ENCODE measurements at regions not wholly inside any gene's neighbourhood (a gene's known extent, or its start where the extent isn't known, plus 50 kb on each side); places are given as distances from the start of the nearest gene placed in this dataset.

DNA sequence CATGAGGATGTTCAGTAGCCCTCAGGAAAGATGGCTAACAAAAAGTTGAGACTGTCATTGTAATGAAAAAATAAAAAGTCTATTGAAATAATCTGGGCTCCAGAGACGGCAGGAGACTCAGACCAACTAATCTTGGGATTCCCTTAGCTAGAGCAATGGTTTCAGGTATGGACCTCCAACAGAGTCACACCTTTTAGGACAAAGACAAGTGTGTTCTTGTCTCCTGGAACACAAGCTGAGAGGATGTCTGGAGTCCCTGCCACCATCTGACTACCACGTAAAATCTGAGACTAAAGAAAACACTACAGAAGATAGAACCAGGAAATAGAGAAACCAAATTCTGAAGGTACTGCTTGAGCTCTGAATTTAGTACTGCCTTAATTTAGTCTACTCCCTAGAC lies 103.3 kb upstream of the RBBP8 start:
- in situ Hi-C loops (cut with HindIII; ENCODE audit: low pct_unique_long_range_greater_than_20kb, low sequenced_read_pairs): no loop called here
- TF ChIP-seq JUND (IDR thresholded peaks at IDR 0.05; ENCODE audit: low read depth): no peak
- no peak for DNase-seq (ENCODE audit: low read depth in 1 of 2, low spot score in 1 of 2)

DNA sequence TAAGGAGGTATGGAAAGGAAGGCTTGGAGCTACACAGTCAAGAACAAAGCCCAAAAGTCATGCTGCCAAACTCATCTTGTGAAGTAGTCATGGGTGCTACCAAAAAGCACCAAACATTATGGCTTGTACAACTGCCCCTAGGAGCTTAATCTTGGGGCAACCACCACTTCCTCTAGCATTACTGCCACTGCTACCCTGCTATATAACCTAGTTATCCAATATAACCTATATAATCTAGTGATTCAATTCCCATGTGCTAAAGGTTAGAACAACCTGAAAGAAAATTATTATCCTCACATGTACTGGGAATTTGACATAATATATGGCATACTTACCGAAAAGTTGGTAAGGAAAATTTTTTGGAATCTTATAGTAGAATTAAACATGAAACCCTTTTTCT lies 102.6 kb upstream of the RBBP8 start:
- TF ChIP-seq JUND (IDR thresholded peaks at IDR 0.05; ENCODE audit: low read depth): no peak
- in situ Hi-C loops (cut with HindIII; ENCODE audit: low pct_unique_long_range_greater_than_20kb, low sequenced_read_pairs): no loop called here
- no peak for DNase-seq (ENCODE audit: low read depth in 1 of 2, low spot score in 1 of 2)

- in situ Hi-C loops (cut with HindIII; ENCODE audit: low pct_unique_long_range_greater_than_20kb, low sequenced_read_pairs): no loop called here
- no peak for TF ChIP-seq JUND (IDR thresholded peaks at IDR 0.05; ENCODE audit: low read depth)
- peak in 1 of 2 experiments; percentile 27 for DNase-seq (ENCODE audit: low read depth in 1 of 2, low spot score in 1 of 2)
Observed at GRCh38 chr18:22831441-22831904, 101.7 kb upstream of the RBBP8 start.

- in situ Hi-C loops (cut with HindIII; ENCODE audit: low pct_unique_long_range_greater_than_20kb, low sequenced_read_pairs): no loop called here
Observed at GRCh38 chr18:22836932-22837331, 96.2 kb upstream of the RBBP8 start.

DNA sequence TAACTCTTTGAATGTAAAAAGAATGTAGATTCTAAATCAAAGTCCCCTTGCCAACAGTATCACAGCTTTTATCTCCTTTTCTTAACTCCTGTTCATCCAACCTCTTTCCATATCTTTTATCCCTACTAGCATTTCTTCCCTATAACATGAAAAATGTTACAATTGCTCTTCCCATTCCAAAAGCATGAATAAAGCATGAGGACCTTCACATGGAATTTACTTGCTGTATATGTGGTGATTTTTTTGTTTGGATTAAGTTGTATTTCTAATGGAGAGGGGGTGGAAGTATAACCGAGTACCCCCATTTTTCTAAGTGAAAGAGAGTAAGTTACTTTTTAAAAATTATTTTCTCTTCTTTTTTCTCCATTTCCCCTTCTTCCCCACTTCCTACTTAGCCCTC lies 94.9 kb upstream of the RBBP8 start:
- TF ChIP-seq JUND (IDR thresholded peaks at IDR 0.05; ENCODE audit: low read depth): no peak
- in situ Hi-C loops (cut with HindIII; ENCODE audit: low pct_unique_long_range_greater_than_20kb, low sequenced_read_pairs): no loop called here
- no peak for DNase-seq (ENCODE audit: low read depth in 1 of 2, low spot score in 1 of 2)

More at GRCh38 chr18:22836932-22837331, 96.2 kb upstream of the RBBP8 start:
- DNase-seq (ENCODE audit: low read depth in 1 of 2, low spot score in 1 of 2): no peak
- no peak for TF ChIP-seq JUND (IDR thresholded peaks at IDR 0.05; ENCODE audit: low read depth)

- TF ChIP-seq JUND (IDR thresholded peaks at IDR 0.05; ENCODE audit: low read depth): no peak
- in situ Hi-C loops (cut with HindIII; ENCODE audit: low pct_unique_long_range_greater_than_20kb, low sequenced_read_pairs): no loop called here
- DNase-seq (ENCODE audit: low read depth in 1 of 2, low spot score in 1 of 2): no peak
Observed at GRCh38 chr18:22838639-22839277, 94.4 kb upstream of the RBBP8 start.

DNA sequence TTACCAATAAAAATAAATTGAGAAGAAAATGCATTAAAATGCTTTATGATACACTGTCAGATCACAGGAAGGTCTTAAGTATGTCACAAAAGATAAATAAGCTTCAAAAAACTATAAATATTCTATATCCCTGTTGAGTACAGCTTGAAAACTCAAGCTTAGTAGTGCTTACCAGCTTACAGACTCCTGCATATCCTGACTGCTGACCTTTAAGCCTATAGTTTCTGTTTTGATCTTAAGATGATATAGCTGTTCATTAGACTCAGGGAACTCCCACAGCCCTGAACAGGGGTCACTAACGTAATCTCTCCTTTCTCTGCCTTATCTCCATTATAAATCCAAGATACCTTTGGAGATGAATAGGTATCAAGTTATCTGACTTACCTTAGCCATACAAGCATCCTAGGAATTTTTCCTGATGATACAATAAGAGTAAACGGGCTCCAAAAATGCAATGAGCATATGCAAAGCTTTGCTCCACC lies 93.7 kb upstream of the RBBP8 start:
- TF ChIP-seq JUND (IDR thresholded peaks at IDR 0.05; ENCODE audit: low read depth): no peak
- in situ Hi-C loops (cut with HindIII; ENCODE audit: low pct_unique_long_range_greater_than_20kb, low sequenced_read_pairs): no loop called here
- DNase-seq (ENCODE audit: low read depth in 1 of 2, low spot score in 1 of 2): no peak

GRCh38 chr18:22840606-22841144 lies 92.5 kb upstream of the RBBP8 start:
- in situ Hi-C loops (cut with HindIII; ENCODE audit: low pct_unique_long_range_greater_than_20kb, low sequenced_read_pairs): no loop called here
- DNase-seq (ENCODE audit: low read depth in 1 of 2, low spot score in 1 of 2): no peak
- TF ChIP-seq JUND (IDR thresholded peaks at IDR 0.05; ENCODE audit: low read depth): no peak

DNA sequence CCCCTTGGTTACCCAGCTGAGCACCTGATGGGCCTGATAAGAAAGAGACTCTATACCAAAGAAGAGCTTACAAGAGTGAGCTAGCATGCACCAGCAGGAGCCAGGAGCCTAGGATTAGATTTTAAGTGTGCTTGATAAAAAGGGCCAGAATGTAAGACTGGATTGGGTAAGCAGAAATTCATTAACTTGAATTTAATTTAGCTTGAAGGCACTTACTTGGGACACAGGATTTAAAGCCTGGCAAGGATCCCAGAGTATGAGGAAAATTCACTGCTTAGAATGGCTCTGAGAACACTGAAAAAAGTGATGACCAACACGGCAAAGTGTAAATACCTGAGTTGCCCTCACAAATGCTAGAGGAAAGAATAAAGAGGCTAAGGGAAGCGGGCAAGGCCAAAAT lies 91.3 kb upstream of the RBBP8 start:
- in situ Hi-C loops (cut with HindIII; ENCODE audit: low pct_unique_long_range_greater_than_20kb, low sequenced_read_pairs): no loop called here
- peak in 1 of 2 experiments; percentile 43 for DNase-seq (ENCODE audit: low read depth in 1 of 2, low spot score in 1 of 2)

DNA sequence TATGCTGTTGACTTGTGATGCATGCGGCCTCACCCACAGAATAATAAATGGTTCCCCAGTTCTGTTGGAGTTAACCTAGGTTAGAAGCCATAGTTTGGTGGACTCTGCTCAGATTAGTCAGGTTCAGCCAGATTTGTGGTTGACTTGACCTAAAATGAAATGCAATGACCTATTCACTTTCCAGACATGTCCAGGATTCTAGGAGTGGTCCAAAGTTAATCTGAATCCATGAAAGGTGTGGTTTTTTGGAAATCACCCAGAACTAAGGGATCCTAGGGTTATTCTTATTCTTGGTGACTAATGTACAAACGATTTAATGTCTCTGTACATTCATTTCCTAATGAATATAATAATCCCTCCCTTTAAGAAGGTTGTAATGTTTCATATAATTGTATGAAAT lies 88.9 kb upstream of the RBBP8 start:
- no peak for TF ChIP-seq JUND (IDR thresholded peaks at IDR 0.05; ENCODE audit: low read depth)
- in situ Hi-C loops (cut with HindIII; ENCODE audit: low pct_unique_long_range_greater_than_20kb, low sequenced_read_pairs): no loop called here
- no peak for DNase-seq (ENCODE audit: low read depth in 1 of 2, low spot score in 1 of 2)

More for the DNA sequence above, 91.3 kb upstream of the RBBP8 start:
- TF ChIP-seq JUND (IDR thresholded peaks at IDR 0.05; ENCODE audit: low read depth): no peak

DNA sequence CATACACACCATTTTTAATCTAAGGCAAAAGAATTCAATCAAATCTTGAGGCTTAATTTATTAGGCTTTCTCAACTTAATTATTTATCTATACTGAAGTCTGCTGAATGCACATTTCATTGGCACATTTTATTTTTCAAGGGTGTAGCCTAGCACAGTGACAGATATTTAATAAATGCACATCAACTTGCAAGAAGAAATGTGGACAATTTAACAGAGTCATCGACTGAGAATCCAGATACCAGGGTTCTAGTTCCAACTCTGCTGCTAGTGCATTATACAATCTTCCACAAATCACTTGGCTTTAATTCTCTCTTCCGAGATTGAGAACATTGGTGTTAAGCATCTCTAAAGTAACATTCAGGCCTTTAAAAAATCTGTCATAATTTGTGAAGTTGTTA lies 88.5 kb upstream of the RBBP8 start:
- no peak for TF ChIP-seq JUND (IDR thresholded peaks at IDR 0.05; ENCODE audit: low read depth)
- in situ Hi-C loops (cut with HindIII; ENCODE audit: low pct_unique_long_range_greater_than_20kb, low sequenced_read_pairs): no loop called here
- DNase-seq (ENCODE audit: low read depth in 1 of 2, low spot score in 1 of 2): no peak

- TF ChIP-seq JUND (IDR thresholded peaks at IDR 0.05; ENCODE audit: low read depth): no peak
- in situ Hi-C loops (cut with HindIII; ENCODE audit: low pct_unique_long_range_greater_than_20kb, low sequenced_read_pairs): no loop called here
- peak in 1 of 2 experiments; percentile 69 for DNase-seq (ENCODE audit: low read depth in 1 of 2, low spot score in 1 of 2)
Observed at GRCh38 chr18:22846088-22846683, 86.9 kb upstream of the RBBP8 start.

DNA sequence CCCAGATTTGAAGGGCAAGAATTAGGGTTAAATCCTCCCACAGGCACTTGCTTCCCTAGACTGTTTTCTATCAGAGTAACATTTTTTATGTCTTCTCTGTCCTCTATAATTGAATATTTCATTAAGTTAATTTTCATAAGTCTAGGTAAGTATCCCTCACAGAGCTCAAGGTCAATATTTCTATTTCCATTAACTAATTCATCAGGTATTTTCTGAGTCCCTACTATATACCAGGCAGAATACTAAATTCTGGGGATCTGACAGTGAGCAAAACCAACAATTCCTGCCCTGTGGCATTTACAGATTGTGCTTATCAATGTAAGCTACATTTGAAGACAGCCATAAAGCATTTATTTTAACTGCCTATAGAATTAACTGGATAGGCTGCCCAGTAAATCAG lies 86.4 kb upstream of the RBBP8 start:
- DNase-seq (ENCODE audit: low read depth in 1 of 2, low spot score in 1 of 2): no peak
- no peak for TF ChIP-seq JUND (IDR thresholded peaks at IDR 0.05; ENCODE audit: low read depth)
- in situ Hi-C loops (cut with HindIII; ENCODE audit: low pct_unique_long_range_greater_than_20kb, low sequenced_read_pairs): no loop called here

Measured in T47D (cell line).